HCT116 (cell line): ENCODE measurements at regions not wholly inside any gene's neighbourhood (a gene's known extent, or its start where the extent isn't known, plus 50 kb on each side); places are given as distances from the start of the nearest gene placed in this dataset.

Experiments used
- EGR1 ChIP-seq: IDR thresholded peaks from 2 replicates; pipeline ENCODE4 v1.6.1; 2012; ENCODE audit warnings: low read depth
- EZH2 ChIP-seq: fragments of 200-600 bp; sonication (generic); IDR thresholded peaks from 2 replicates; pipeline ENCODE4 v1.6.1; 2017; ENCODE audit warnings: antibody characterized with exemption, mixed run types
- POLR2A ChIP-seq: IDR thresholded peaks from 2 replicates; pipeline ENCODE4 v1.7.0; 2011; ENCODE audit warnings: borderline replicate concordance; ENCODE audit not compliant: insufficient read depth, insufficient read length; ENCODE audit errors: extremely low read depth
- POLR2AphosphoS5 ChIP-seq: IDR thresholded peaks from 2 replicates; pipeline ENCODE4 v1.6.1; 2011; ENCODE audit warnings: mild to moderate bottlenecking, low read depth, low read length, moderate library complexity
- SIN3A ChIP-seq: IDR thresholded peaks from 2 replicates; pipeline ENCODE4 v1.6.1; 2012; ENCODE audit warnings: low read depth
- SP1 ChIP-seq: IDR thresholded peaks from 2 replicates; pipeline ENCODE4 v1.6.1; 2012; ENCODE audit warnings: low read depth
- ZFX ChIP-seq: fragments of 450-650 bp; IDR thresholded peaks from 2 replicates; pipeline ENCODE4 v1.6.1; 2017
- ZNF274 ChIP-seq: fragments of 200-500 bp; sonication (Bioruptor generic); IDR thresholded peaks from 2 replicates; pipeline ENCODE4 v1.6.1; 2014; ENCODE audit warnings: mild to moderate bottlenecking, low read depth, low read length, inconsistent platforms
- TF ChIP-seq, protein P1 (sequence below), 3 experiments: fragments of 200-600 bp in 1 of 3; sonication (generic) in 1 of 3; IDR thresholded peaks in 2 of 3; conservative IDR thresholded peaks in 1 of 3; 2 replicates each; pipeline ENCODE4 v1.5.1; 2012 to 2017; ENCODE audit warnings: low read depth in 2 of 3, low read length in 2 of 3, antibody characterized with exemption in 1 of 3, borderline replicate concordance in 1 of 3, control low read depth in 1 of 3, mild to moderate bottlenecking in 1 of 3, mixed read lengths in 1 of 3, mixed run types in 1 of 3, moderate library complexity in 1 of 3; ENCODE audit not compliant: insufficient read depth in 1 of 3
- TF ChIP-seq, protein P2 (sequence below): IDR thresholded peaks from 2 replicates; pipeline ENCODE4 v1.6.1; 2012

- TF ChIP-seq, protein P1, sequence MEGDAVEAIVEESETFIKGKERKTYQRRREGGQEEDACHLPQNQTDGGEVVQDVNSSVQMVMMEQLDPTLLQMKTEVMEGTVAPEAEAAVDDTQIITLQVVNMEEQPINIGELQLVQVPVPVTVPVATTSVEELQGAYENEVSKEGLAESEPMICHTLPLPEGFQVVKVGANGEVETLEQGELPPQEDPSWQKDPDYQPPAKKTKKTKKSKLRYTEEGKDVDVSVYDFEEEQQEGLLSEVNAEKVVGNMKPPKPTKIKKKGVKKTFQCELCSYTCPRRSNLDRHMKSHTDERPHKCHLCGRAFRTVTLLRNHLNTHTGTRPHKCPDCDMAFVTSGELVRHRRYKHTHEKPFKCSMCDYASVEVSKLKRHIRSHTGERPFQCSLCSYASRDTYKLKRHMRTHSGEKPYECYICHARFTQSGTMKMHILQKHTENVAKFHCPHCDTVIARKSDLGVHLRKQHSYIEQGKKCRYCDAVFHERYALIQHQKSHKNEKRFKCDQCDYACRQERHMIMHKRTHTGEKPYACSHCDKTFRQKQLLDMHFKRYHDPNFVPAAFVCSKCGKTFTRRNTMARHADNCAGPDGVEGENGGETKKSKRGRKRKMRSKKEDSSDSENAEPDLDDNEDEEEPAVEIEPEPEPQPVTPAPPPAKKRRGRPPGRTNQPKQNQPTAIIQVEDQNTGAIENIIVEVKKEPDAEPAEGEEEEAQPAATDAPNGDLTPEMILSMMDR (IDR thresholded peaks at IDR 0.05 in 2 of 3, conservative IDR thresholded peaks at IDR 0.05 in 1 of 3; ENCODE audit: borderline replicate concordance in 1 of 3, insufficient read depth in 1 of 3, low read depth in 2 of 3, low read length in 2 of 3) = no peak
- TF ChIP-seq POLR2A (no peak), SP1 (no peak), EZH2 (no peak), ZNF274 (no peak), ZFX (no peak), EGR1 (no peak), SIN3A (no peak), POLR2AphosphoS5 (no peak)
- TF ChIP-seq, protein P2, sequence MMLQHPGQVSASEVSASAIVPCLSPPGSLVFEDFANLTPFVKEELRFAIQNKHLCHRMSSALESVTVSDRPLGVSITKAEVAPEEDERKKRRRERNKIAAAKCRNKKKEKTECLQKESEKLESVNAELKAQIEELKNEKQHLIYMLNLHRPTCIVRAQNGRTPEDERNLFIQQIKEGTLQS = no peak
Measured at GRCh38 chr9:11086561-11086960, 473.8 kb upstream of the PTPRD start.
